Fibroblast of the aortic adventitia (primary cell): ENCODE measurements at regions not wholly inside any gene's neighbourhood (a gene's known extent, or its start where the extent isn't known, plus 50 kb on each side); places are given as distances from the start of the nearest gene placed in this dataset.

Source experiments
- DNase-seq: peaks from one replicate; pipeline ENCODE4 v3.0.0-alpha.2; 2010; ENCODE audit warnings: low read depth
- H3K4me3 ChIP-seq: 2 replicates; pipeline ENCODE4 v1.5.1; 2011; ENCODE audit warnings: low read depth, mild to moderate bottlenecking, control low read depth, low read length, moderate library complexity
- TF ChIP-seq, protein P1 (sequence below): IDR thresholded peaks from 2 replicates; pipeline ENCODE4 v1.5.1; 2011; ENCODE audit warnings: mild to moderate bottlenecking, low read length, control low read depth, inconsistent platforms; ENCODE audit not compliant: insufficient read depth

DNA sequence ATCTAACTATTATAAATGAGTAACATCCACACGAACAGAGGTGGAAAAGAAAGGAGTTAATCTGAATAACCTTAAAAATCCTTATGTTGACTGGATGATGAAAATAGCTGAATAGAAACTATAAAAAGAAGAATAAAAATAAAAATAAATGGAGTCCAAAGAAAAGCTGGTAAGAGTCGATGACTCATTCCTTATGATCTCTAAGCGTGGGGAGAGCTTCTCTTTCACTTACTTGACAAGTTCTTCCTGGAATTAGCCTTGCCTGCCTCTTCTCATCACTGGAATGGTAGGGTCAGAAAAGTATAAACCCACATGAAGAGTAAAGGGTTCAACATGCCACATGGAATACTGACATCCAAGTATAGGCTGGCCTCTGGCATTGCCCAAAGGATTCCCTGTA is 477.0 kb upstream of the RGMB start:
- DNase-seq = peak; percentile 43
- no peak overlapping the region for H3K4me3 ChIP-seq
- TF ChIP-seq, protein P1, sequence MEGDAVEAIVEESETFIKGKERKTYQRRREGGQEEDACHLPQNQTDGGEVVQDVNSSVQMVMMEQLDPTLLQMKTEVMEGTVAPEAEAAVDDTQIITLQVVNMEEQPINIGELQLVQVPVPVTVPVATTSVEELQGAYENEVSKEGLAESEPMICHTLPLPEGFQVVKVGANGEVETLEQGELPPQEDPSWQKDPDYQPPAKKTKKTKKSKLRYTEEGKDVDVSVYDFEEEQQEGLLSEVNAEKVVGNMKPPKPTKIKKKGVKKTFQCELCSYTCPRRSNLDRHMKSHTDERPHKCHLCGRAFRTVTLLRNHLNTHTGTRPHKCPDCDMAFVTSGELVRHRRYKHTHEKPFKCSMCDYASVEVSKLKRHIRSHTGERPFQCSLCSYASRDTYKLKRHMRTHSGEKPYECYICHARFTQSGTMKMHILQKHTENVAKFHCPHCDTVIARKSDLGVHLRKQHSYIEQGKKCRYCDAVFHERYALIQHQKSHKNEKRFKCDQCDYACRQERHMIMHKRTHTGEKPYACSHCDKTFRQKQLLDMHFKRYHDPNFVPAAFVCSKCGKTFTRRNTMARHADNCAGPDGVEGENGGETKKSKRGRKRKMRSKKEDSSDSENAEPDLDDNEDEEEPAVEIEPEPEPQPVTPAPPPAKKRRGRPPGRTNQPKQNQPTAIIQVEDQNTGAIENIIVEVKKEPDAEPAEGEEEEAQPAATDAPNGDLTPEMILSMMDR = no peak

DNA sequence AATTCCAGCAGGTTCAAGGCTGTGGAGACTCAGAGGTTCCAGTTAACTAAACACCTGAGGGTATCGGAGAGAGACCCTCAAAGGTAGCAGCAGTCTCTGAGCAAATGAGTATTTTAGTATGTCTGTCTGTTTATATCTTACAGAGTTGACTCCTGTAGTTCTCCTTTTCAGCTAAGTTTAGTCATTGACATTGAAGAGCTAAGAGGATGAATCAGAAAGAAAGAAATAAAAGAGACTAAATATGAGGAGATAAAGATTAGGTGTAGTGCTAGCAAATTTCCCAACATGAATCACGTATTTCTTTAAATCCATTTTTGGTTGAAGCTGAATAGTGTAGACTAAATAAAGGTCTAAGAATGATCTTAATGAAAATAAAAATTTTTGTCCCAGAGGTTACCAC is 474.0 kb upstream of the RGMB start:
- no peak overlapping the region for H3K4me3 ChIP-seq
- TF ChIP-seq, protein P1 = no peak
- no peak for DNase-seq

DNA sequence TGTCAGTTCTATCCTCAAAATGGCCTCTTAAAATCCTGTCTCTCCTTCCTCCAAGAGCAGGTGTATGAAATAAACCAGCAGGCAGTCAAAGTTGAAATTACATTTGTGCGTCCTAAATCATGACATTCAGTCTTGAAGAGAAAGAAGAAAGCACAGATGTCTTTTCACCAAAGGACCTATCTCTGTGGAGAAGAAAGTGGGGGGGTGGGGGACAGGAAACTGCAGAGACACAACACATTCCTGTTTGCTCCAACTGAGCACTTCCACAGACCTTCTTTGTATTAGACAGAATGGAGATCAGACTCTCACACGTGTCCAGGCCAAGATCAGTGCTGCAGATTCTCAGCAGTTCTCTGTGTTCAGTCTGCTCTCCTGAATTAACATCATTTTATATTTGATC is 471.9 kb upstream of the RGMB start:
- no peak for DNase-seq
- H3K4me3 ChIP-seq = no peak overlapping the region
- TF ChIP-seq, protein P1 = no peak

DNA sequence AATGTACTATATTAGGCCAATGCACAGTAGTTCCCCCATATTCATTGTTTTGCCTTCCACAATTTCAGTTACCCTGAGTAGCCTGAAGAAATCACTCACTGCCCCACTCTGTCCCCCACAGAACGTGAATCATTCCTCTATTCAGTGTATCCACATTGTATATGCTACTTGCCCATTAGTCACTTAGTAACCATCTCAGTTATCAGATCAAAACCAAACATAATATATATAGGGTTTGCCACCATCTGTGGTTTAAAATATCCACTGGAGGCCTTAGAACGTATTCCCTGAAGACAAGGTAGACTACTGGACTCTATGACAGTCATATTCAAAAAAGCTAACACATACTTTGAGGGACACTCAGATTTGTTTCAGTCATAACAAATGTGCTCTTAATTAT is 465.7 kb upstream of the RGMB start:
- TF ChIP-seq, protein P1 = no peak
- peak; percentile 53 for DNase-seq
- no peak overlapping the region for H3K4me3 ChIP-seq

DNA sequence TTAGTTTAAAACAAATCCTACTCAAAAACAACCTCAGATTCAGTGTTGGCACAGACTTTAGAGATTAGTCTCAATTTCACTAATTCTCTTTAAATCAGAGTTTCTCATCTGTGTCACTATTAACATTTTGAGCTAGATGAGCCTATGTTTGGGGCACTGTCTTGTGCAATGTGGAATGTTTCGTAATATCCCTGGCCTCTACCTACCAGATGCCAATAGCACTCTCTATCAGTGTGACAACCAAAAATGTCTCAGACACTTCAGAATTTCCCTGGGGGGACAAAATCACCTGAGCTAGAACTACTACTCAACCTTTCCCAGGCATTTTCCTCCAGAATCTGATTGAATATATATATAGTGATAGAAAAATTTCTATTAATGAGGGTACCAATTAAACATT is 465.2 kb upstream of the RGMB start:
- TF ChIP-seq, protein P1 = no peak
- H3K4me3 ChIP-seq = no peak overlapping the region
- no peak for DNase-seq

DNA sequence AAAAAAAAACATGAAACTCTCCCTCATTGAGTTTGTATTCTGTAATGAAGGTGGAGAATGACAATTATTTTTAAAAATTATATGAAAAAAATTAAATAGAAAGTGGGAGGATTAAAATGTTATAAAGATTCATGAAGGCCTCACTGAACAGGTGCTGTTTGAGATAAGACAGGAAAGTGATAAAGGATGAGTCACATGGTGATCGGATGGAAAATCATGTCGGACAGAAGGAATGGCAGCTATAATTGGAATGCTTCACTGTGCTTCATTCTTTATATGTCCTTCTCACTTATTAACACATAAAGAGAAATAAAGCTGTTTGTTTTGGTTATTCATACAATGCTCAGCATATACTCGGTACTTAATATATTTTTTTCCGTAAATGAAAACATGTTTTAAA is 464.5 kb upstream of the RGMB start:
- peak; percentile 39 for DNase-seq
- no peak overlapping the region for H3K4me3 ChIP-seq
- TF ChIP-seq, protein P1 = no peak
